Astrocyte (in vitro differentiated cells and primary cell): ENCODE measurements at regions not wholly inside any gene's neighbourhood (a gene's known extent, or its start where the extent isn't known, plus 50 kb on each side); places are given as distances from the start of the nearest gene placed in this dataset.

ENCODE experiments used
- DNase-seq: peaks from one replicate; pipeline ENCODE4 v3.0.0-alpha.2; 2010; ENCODE audit warnings: low read depth
- FAIRE-seq: peaks from 2 replicates; lab custom pipeline; 2011; peaks lifted over from hg19 to GRCh38; lab: Jason Lieb, UNC
- H2AFZ ChIP-seq: 2 replicates; pipeline ENCODE4 v1.6.0; 2012; ENCODE audit warnings: low read depth, low read length, inconsistent platforms
- H3K27ac ChIP-seq: 2 replicates; pipeline ENCODE4 v1.5.1; 2011; ENCODE audit warnings: low read depth, low read length, inconsistent platforms
- H3K27me3 ChIP-seq: 2 replicates; pipeline ENCODE4 v1.6.0; 2011; ENCODE audit warnings: low read length, inconsistent platforms; ENCODE audit not compliant: insufficient read depth
- H3K36me3 ChIP-seq: 2 replicates; pipeline ENCODE4 v1.5.1; 2011; ENCODE audit warnings: low read length, inconsistent platforms; ENCODE audit not compliant: insufficient read depth
- H3K4me1 ChIP-seq: 2 replicates; pipeline ENCODE4 v1.5.1; 2011; ENCODE audit warnings: low read length, inconsistent platforms; ENCODE audit not compliant: insufficient read depth
- H3K4me2 ChIP-seq: 2 replicates; pipeline ENCODE4 v1.6.0; 2012; ENCODE audit warnings: low read length, inconsistent platforms
- H3K4me3 ChIP-seq: 2 replicates; pipeline ENCODE4 v1.5.1; 2011; ENCODE audit warnings: low read depth, mild to moderate bottlenecking, low read length, inconsistent platforms; ENCODE audit not compliant: insufficient read depth
- H3K79me2 ChIP-seq: 2 replicates; pipeline ENCODE4 v1.6.0; 2012; ENCODE audit warnings: mild to moderate bottlenecking, low read length, inconsistent platforms; ENCODE audit not compliant: insufficient read depth
- H3K9ac ChIP-seq: 2 replicates; pipeline ENCODE4 v1.6.0; 2012; ENCODE audit warnings: mild to moderate bottlenecking, low read length, inconsistent platforms
- H3K9me3 ChIP-seq: 2 replicates; pipeline ENCODE4 v1.5.1; 2012; ENCODE audit warnings: low read depth, mild to moderate bottlenecking, low read length, inconsistent platforms; ENCODE audit not compliant: insufficient read depth
- H4K20me1 ChIP-seq: 2 replicates; pipeline ENCODE4 v1.6.0; 2012; ENCODE audit warnings: low read length, inconsistent platforms; ENCODE audit not compliant: insufficient read depth
- H3K27ac Mint-ChIP-seq: one replicate; pipeline ENCODE4 v1.8.0; 2021; ENCODE audit warnings: mild to moderate bottlenecking, mixed read lengths; ENCODE audit not compliant: unreplicated experiment
- H3K27me3 Mint-ChIP-seq: one replicate; pipeline ENCODE4 v1.8.0; 2021; ENCODE audit warnings: low read depth, mixed read lengths; ENCODE audit not compliant: unreplicated experiment
- H3K36me3 Mint-ChIP-seq: one replicate; pipeline ENCODE4 v1.8.0; 2021; ENCODE audit warnings: low read depth, mixed read lengths; ENCODE audit not compliant: unreplicated experiment
- H3K4me1 Mint-ChIP-seq: one replicate; pipeline ENCODE4 v1.8.0; 2021; ENCODE audit warnings: low read depth, mixed read lengths; ENCODE audit not compliant: unreplicated experiment
- H3K4me3 Mint-ChIP-seq: one replicate; pipeline ENCODE4 v1.8.0; 2021; ENCODE audit warnings: mild to moderate bottlenecking, moderate library complexity, mixed read lengths; ENCODE audit not compliant: unreplicated experiment
- H3K9me3 Mint-ChIP-seq: one replicate; pipeline ENCODE4 v1.8.0; 2021; ENCODE audit warnings: mild to moderate bottlenecking, mixed read lengths; ENCODE audit not compliant: unreplicated experiment
- EZH2 ChIP-seq: IDR thresholded peaks from 2 replicates; pipeline ENCODE4 v1.6.1; 2012; ENCODE audit warnings: mild to moderate bottlenecking, low read length, inconsistent platforms; ENCODE audit not compliant: insufficient read depth
- TF ChIP-seq, protein P1 (sequence below): IDR thresholded peaks from 2 replicates; pipeline ENCODE4 v1.5.1; 2011; ENCODE audit warnings: low read depth, mild to moderate bottlenecking, inconsistent platforms, low read length, moderate library complexity; ENCODE audit not compliant: insufficient read depth

DNA sequence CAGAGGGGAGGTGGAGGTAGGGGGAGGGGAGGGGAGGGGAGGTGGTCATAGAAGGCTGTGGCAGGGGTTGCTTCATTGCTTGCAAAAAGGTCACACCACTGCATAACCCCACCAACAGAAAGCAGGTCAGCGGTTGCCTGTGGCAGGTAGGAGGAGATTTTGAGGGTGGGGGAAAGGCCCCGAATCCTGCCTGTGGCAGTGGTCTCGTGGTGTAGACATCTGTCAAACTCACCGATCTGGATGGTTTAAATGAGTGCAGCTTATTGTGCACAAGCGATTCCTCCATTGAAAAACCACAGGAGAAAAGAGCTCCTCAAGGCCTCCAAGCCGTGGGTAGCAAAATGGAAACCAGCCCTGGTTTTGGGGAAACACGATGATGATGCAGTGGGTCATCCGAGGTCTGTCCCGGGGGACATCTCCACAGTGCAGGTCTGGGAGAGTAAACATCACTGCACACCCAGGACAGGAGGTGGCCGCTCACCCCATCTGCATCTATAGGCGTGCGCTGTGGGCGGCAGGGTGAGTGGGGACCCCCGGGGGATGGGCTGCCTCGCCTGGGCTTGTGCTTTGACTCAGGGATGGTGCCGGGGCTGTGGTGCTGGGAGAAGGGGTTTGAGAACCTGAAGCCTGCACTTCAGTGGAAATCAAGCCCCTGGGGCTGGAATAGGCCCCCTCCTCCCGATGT is 112.3 kb downstream of the CRYAA start:
- H3K4me2 ChIP-seq: no peak overlapping the region
- H3K27ac Mint-ChIP-seq: no peak overlapping the region
- H3K36me3 Mint-ChIP-seq: no peaks in the 10 kb centered on the region
- DNase-seq (no peak), FAIRE-seq (no peak)
- H2AFZ ChIP-seq: no peak overlapping the region
- no peaks in the 10 kb centered on the region for H3K4me1 ChIP-seq
- no peak overlapping the region for H3K4me3 ChIP-seq
- H3K27me3 ChIP-seq: peaks cover 30% of the 10 kb centered on the region
- H3K27me3 Mint-ChIP-seq: peaks cover 18% of the 10 kb centered on the region
- H3K27ac ChIP-seq: no peak overlapping the region
- TF ChIP-seq, protein P1, sequence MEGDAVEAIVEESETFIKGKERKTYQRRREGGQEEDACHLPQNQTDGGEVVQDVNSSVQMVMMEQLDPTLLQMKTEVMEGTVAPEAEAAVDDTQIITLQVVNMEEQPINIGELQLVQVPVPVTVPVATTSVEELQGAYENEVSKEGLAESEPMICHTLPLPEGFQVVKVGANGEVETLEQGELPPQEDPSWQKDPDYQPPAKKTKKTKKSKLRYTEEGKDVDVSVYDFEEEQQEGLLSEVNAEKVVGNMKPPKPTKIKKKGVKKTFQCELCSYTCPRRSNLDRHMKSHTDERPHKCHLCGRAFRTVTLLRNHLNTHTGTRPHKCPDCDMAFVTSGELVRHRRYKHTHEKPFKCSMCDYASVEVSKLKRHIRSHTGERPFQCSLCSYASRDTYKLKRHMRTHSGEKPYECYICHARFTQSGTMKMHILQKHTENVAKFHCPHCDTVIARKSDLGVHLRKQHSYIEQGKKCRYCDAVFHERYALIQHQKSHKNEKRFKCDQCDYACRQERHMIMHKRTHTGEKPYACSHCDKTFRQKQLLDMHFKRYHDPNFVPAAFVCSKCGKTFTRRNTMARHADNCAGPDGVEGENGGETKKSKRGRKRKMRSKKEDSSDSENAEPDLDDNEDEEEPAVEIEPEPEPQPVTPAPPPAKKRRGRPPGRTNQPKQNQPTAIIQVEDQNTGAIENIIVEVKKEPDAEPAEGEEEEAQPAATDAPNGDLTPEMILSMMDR: no peak
- no peak for TF ChIP-seq EZH2
- H3K9me3 Mint-ChIP-seq: no peaks in the 10 kb centered on the region
- H3K9me3 ChIP-seq: no peaks in the 10 kb centered on the region
- H3K36me3 ChIP-seq: no peaks in the 10 kb centered on the region
- H3K4me3 Mint-ChIP-seq: no peak overlapping the region
- no peaks in the 10 kb centered on the region for H4K20me1 ChIP-seq
- H3K9ac ChIP-seq: no peak overlapping the region
- no peaks in the 10 kb centered on the region for H3K79me2 ChIP-seq
- H3K4me1 Mint-ChIP-seq: no peaks in the 10 kb centered on the region

DNA sequence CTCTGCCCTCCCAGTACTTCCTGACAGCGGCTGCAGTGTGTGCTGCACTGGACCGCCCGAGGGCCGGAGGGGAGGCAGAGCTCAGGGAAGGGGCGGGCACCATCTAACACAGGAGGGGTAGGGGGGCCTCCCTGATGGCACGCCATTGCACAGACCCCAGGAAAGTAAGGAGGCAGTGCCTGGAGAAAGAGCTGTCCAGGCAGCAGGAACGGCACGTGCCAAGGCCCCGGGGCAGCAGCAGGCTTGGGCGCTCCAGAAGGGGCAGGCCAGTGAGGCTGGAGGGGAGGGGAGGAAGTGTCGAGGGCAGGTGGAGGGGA is 110.7 kb downstream of the CRYAA start:
- H3K9me3 ChIP-seq: no peaks in the 10 kb centered on the region
- H4K20me1 ChIP-seq: no peaks in the 10 kb centered on the region
- H3K9ac ChIP-seq: no peak overlapping the region
- H3K4me2 ChIP-seq: no peak overlapping the region
- H3K36me3 Mint-ChIP-seq: no peaks in the 10 kb centered on the region
- no peak overlapping the region for H3K4me3 Mint-ChIP-seq
- no peaks in the 10 kb centered on the region for H3K9me3 Mint-ChIP-seq
- no peak overlapping the region for H2AFZ ChIP-seq
- FAIRE-seq (no peak), DNase-seq (no peak)
- H3K27ac ChIP-seq: no peak overlapping the region
- H3K27me3 ChIP-seq: peaks cover 33% of the 10 kb centered on the region
- no peaks in the 10 kb centered on the region for H3K4me1 ChIP-seq
- no peaks in the 10 kb centered on the region for H3K79me2 ChIP-seq
- H3K27me3 Mint-ChIP-seq: peaks cover 26% of the 10 kb centered on the region
- H3K27ac Mint-ChIP-seq: no peak overlapping the region
- no peaks in the 10 kb centered on the region for H3K36me3 ChIP-seq
- H3K4me3 ChIP-seq: no peak overlapping the region
- H3K4me1 Mint-ChIP-seq: no peaks in the 10 kb centered on the region
- no peak for TF ChIP-seq EZH2
- TF ChIP-seq, protein P1: no peak

DNA sequence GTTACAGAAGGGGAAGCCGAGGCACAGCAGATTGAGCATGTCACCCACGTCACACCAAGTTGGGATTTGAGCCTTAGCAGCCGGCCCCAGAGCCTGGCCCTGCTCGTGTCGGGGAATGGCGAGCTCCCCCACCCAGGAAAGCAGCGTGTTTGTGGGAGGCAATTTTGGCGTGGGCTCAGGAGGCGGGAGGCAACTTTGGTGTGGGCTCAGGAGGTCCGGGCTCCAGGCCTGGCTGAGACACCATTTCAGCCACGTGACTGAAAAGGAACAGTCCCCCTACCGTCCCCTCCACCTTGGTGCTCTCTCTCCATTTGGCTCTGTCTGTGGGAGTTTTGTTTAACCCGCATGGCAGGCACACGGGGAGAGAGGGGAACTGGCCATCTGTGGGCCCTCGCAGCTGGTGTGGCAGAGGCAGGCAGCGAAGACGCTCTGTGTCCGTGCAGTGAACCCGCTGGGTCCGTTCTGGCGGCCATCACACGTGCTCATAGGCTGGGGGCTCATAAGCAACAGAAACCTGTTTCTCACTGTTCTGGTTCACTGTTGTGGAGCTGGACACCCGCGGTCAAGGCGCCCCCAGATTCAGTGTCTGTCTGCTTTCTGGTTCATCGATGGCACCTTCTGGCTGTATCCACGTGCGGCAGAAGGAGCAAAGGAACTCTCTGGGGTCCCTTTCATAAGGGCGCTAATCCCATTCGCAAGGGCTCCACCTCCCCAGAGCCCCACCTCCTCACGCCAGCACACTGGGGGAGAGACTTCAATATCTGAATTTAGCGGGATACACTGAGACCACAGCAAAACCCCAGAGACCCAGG is 110.2 kb downstream of the CRYAA start:
- Mint-ChIP-seq H3K27ac (no peak overlapping the region), H3K4me1 (no peaks in the 10 kb centered on the region), H3K27me3 (peaks cover 31% of the 10 kb centered on the region), H3K4me3 (no peak overlapping the region), H3K9me3 (no peaks in the 10 kb centered on the region), H3K36me3 (no peaks in the 10 kb centered on the region)
- H3K36me3 ChIP-seq: no peaks in the 10 kb centered on the region
- H3K9me3 ChIP-seq: no peaks in the 10 kb centered on the region
- no peak overlapping the region for H3K4me2 ChIP-seq
- peaks cover 33% of the 10 kb centered on the region for H3K27me3 ChIP-seq
- no peak overlapping the region for H3K27ac ChIP-seq
- no peak overlapping the region for H3K4me3 ChIP-seq
- H3K79me2 ChIP-seq: no peaks in the 10 kb centered on the region
- TF ChIP-seq EZH2: no peak
- TF ChIP-seq, protein P1: no peak
- H3K4me1 ChIP-seq: no peaks in the 10 kb centered on the region
- DNase-seq (no peak), FAIRE-seq (no peak)
- no peaks in the 10 kb centered on the region for H4K20me1 ChIP-seq
- H2AFZ ChIP-seq: no peak overlapping the region
- H3K9ac ChIP-seq: no peak overlapping the region
